Subcutaneous abdominal adipose tissue (tissue), 5 donors: ENCODE measurements at regions not wholly inside any gene's neighbourhood (a gene's known extent, or its start where the extent isn't known, plus 50 kb on each side); places are given as distances from the start of the nearest gene placed in this dataset.

Experiments used
- H3K27ac ChIP-seq: one replicate; pipeline ENCODE4 v1.7.0; 2013; ENCODE audit warnings: low read depth, mild to moderate bottlenecking, inconsistent platforms, low read length, moderate library complexity
- H3K27me3 ChIP-seq, 5 donors: one replicate each; pipeline ENCODE4 v1.7.0; 2013; ENCODE audit warnings: low read length in 5 of 5, inconsistent platforms in 1 of 5; ENCODE audit not compliant: control insufficient read depth in 5 of 5, insufficient read depth in 4 of 5
- H3K36me3 ChIP-seq, 5 donors: one replicate each; pipeline ENCODE4 v1.7.0; 2013; ENCODE audit warnings: low read length in 5 of 5; ENCODE audit not compliant: control insufficient read depth in 5 of 5, insufficient read depth in 5 of 5
- H3K4me1 ChIP-seq, 5 donors: one replicate each; pipeline ENCODE4 v1.7.0; 2013; ENCODE audit warnings: low read length in 5 of 5, mild to moderate bottlenecking in 3 of 5, moderate library complexity in 1 of 5; ENCODE audit not compliant: control insufficient read depth in 5 of 5, insufficient read depth in 5 of 5
- H3K4me3 ChIP-seq, 5 donors: one replicate each; pipeline ENCODE4 v1.7.0; 2013; ENCODE audit warnings: low read length in 5 of 5, low read depth in 1 of 5
- H3K9ac ChIP-seq, 5 donors: one replicate each; pipeline ENCODE4 v1.7.0; 2013; ENCODE audit warnings: low read length in 5 of 5, mild to moderate bottlenecking in 4 of 5, moderate library complexity in 3 of 5
- H3K9me3 ChIP-seq, 5 donors: one replicate each; pipeline ENCODE4 v1.7.0; 2013; ENCODE audit warnings: low read length in 5 of 5; ENCODE audit not compliant: control insufficient read depth in 5 of 5
- donor health status: healthy.
- donor health status: healthy.
- donor health status: healthy.
- donor health status: healthy.
- donor health status: healthy.

- H3K27me3 ChIP-seq: no peaks in the 10 kb centered on the region
- no peak overlapping the region for H3K4me3 ChIP-seq
- H3K9me3 ChIP-seq: peaks cover 0 to 4% (median 3%) of the 10 kb centered on the region in 5 donors
- no peak overlapping the region for H3K27ac ChIP-seq
- H3K36me3 ChIP-seq: no peaks in the 10 kb centered on the region
- H3K4me1 ChIP-seq: no peaks in the 10 kb centered on the region
- no peak overlapping the region for H3K9ac ChIP-seq
Measured at GRCh38 chr5:158096835-158097234, 237.9 kb upstream of the CLINT1 start.

DNA sequence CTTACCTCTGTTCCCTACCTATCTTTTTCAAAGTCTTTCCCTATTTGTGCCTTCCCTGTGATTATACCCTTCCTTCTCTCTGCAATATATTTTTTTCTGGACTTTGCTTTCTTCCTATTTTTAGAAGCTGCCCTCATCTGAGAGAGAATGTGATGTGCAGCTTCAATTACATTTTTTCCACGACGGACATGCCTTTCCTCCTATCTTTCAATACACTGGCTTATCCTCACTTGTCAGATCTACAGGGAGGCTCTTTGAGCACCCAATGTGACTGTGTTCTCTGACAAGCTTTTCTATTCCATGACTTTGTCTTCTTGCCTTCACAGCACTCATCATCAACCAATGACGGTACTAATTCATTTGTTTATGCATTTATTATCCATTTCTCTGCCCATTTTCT lies 227.9 kb upstream of the CLINT1 start:
- H3K27me3 ChIP-seq: no peaks in the 10 kb centered on the region
- no peak overlapping the region for H3K27ac ChIP-seq
- peaks cover 0 to 12% (median 7%) of the 10 kb centered on the region in 5 donors for H3K4me1 ChIP-seq
- no peaks in the 10 kb centered on the region for H3K36me3 ChIP-seq
- H3K9me3 ChIP-seq: no peaks in the 10 kb centered on the region
- no peak overlapping the region for H3K4me3 ChIP-seq
- H3K9ac ChIP-seq: no peak overlapping the region

DNA sequence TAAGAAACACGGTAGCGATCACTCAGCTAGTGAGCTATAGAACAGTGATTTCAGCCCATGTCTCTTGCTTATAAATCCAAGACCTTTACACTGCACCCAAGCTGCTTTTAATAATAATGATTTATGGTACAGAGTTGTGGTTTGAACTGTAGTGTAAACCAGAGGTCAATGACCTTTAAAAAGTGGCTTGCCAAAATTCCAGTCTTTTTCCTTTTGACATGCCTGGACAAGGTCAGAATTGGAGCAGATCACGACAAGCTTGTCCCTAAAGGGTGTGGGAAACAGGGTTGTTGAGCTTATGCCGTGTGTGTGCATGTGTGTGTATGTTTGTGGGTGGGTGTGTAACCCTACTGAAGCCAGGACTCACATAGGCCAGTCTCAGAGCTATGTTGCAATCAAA lies 225.3 kb upstream of the CLINT1 start:
- Histone ChIP-seq H3K9me3 (no peaks in the 10 kb centered on the region), H3K36me3 (no peaks in the 10 kb centered on the region), H3K27me3 (no peaks in the 10 kb centered on the region), H3K4me3 (no peak overlapping the region), H3K9ac (no peak overlapping the region), H3K27ac (no peak overlapping the region), H3K4me1 (peaks cover 0 to 16% (median 7%) of the 10 kb centered on the region in 5 donors)

- no peak overlapping the region for H3K27ac ChIP-seq
- H3K4me3 ChIP-seq: no peak overlapping the region
- peaks cover 0 to 16% (median 7%) of the 10 kb centered on the region in 5 donors for H3K4me1 ChIP-seq
- no peaks in the 10 kb centered on the region for H3K9me3 ChIP-seq
- no peaks in the 10 kb centered on the region for H3K36me3 ChIP-seq
- no peaks in the 10 kb centered on the region for H3K27me3 ChIP-seq
- H3K9ac ChIP-seq: no peak overlapping the region
Measured at GRCh38 chr5:158082696-158083287, 223.8 kb upstream of the CLINT1 start.

GRCh38 chr5:158080112-158080511 lies 221.2 kb upstream of the CLINT1 start:
- Histone ChIP-seq H3K4me1 (peaks cover 0 to 20% (median 16%) of the 10 kb centered on the region in 5 donors), H3K27me3 (no peaks in the 10 kb centered on the region), H3K27ac (no peak overlapping the region), H3K36me3 (no peaks in the 10 kb centered on the region), H3K9me3 (no peaks in the 10 kb centered on the region), H3K9ac (no peak overlapping the region), H3K4me3 (no peak overlapping the region)

DNA sequence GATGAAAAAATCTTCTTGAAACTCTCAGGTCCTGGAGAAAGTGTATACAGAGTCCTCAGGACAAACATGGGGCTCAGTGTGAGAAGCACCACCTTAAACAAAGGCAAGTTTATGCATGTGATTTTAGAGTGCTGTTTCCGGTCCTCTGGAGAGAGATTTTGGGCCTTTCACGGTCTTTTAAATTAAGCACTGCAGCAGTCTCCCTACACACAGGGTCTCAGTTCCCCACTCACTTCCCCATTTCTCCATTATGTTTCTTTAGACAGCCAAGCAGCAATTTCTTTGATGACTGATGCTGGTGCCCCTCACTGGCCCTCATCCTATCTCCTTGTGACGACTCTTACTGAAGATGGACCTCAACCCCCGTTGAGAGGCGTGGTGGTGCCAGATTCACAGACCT lies 220.2 kb upstream of the CLINT1 start:
- no peaks in the 10 kb centered on the region for H3K36me3 ChIP-seq
- H3K27me3 ChIP-seq: no peaks in the 10 kb centered on the region
- no peak overlapping the region for H3K4me3 ChIP-seq
- no peak overlapping the region for H3K9ac ChIP-seq
- H3K27ac ChIP-seq: no peak overlapping the region
- no peaks in the 10 kb centered on the region for H3K9me3 ChIP-seq
- H3K4me1 ChIP-seq: peaks cover 0 to 12% (median 6%) of the 10 kb centered on the region in 5 donors

GRCh38 chr5:158074992-158075769 lies 216.2 kb upstream of the CLINT1 start:
- Histone ChIP-seq H3K9ac (peak overlapping the region in 4 of 5 donors; percentile 16 to 68 (median 48)), H3K4me1 (peaks cover 0 to 20% (median 6%) of the 10 kb centered on the region in 5 donors), H3K27ac (peak overlapping the region; percentile 58), H3K36me3 (no peaks in the 10 kb centered on the region), H3K4me3 (peak overlapping the region; percentile 49 to 68 (median 57)), H3K27me3 (no peaks in the 10 kb centered on the region), H3K9me3 (no peaks in the 10 kb centered on the region)

DNA sequence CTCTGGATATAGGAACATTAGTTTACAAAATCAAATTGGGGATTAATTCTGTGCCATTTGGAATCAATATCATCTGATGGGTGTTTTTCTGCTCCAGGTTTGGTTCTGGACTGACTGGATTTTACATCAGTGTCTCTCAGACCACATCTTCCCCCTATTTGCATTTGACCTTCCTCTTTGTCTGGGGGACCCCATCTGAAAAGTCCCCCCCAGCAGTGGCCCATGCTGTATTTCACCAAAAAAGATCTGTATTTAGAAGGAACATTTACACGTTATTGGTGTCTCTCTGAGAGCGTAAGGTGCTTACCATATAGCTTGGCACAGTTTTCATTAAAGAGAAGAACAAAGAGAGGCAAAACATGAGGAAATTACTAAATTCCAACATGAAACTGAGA lies 215.6 kb upstream of the CLINT1 start:
- H3K27ac ChIP-seq: no peak overlapping the region
- no peaks in the 10 kb centered on the region for H3K27me3 ChIP-seq
- H3K4me1 ChIP-seq: peaks cover 0 to 26% (median 11%) of the 10 kb centered on the region in 5 donors
- no peak overlapping the region for H3K4me3 ChIP-seq
- no peaks in the 10 kb centered on the region for H3K36me3 ChIP-seq
- H3K9me3 ChIP-seq: no peaks in the 10 kb centered on the region
- no peak overlapping the region for H3K9ac ChIP-seq

GRCh38 chr5:158070859-158071258 lies 211.9 kb upstream of the CLINT1 start:
- no peaks in the 10 kb centered on the region for H3K36me3 ChIP-seq
- no peak overlapping the region for H3K27ac ChIP-seq
- H3K27me3 ChIP-seq: no peaks in the 10 kb centered on the region
- H3K9me3 ChIP-seq: no peaks in the 10 kb centered on the region
- no peak overlapping the region for H3K9ac ChIP-seq
- no peak overlapping the region for H3K4me3 ChIP-seq
- peaks cover 0 to 33% (median 19%) of the 10 kb centered on the region in 5 donors for H3K4me1 ChIP-seq

DNA sequence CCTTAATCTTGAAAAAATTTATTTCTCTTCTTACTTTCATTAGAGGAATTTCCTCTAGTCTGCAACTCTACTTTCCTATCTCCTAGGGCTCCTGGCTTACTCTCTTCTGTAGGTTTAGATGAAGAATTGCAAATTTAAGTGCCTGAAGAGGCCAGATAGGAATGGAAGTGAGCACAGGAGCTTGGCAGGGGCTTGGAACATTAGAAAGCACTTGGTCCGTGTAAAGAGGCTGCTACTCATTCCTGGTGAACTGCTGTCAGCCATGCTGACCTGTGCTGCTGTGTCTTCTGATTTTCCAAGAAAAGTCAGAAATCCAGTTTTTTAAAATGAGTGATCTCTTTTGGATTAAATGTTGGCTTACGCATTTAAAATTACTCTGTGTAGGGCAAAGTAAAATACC lies 210.9 kb upstream of the CLINT1 start:
- Histone ChIP-seq H3K9me3 (no peaks in the 10 kb centered on the region), H3K27me3 (no peaks in the 10 kb centered on the region), H3K4me3 (no peak overlapping the region), H3K4me1 (peaks cover 0 to 24% (median 16%) of the 10 kb centered on the region in 5 donors), H3K9ac (peak overlapping the region in 2 of 5 donors; percentile 20 to 35), H3K27ac (no peak overlapping the region), H3K36me3 (no peaks in the 10 kb centered on the region)
